ENCODE measurements at regions not wholly inside any gene's neighbourhood (a gene's known extent, or its start where the extent isn't known, plus 50 kb on each side); places are given as distances from the start of the nearest gene placed in this dataset.

DNA sequence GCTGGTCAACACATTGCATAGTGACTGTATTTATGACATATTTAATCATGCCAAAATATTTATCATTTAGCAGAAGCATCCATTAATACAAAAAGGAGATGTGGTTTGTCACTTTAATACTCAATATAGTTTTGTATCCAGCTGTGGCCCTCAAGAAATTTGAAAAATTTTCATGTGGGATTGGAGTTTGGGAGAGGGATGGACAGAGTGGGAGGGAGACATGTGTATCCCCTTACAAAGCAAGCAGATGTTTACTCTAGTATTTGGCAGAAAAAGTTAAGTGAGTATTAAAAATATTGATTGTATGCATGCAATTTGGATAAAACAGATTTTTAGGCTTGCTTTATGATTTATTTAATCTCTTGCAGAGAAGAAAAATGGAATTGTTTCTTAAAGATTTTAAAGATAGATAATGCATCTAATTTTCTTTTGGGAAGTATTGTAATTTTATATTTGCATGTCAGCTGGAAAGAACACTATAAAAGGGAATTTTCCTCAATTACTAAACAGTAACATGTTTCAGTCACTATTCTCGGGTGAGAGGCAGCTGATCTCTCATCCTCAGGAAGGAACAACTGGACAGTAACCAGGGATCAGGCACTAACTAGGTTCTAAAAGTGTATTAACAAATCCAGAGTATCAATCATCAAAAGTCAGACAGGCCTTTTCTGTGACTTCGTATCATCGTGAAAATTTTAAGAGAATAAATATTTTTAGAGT lies 1184.7 kb upstream of the NXPH2 start:
- no peak for DNase-seq
- H3K27me3 ChIP-seq: no peaks in the 10 kb centered on the region
- H3K27ac ChIP-seq: no peak overlapping the region
- no peaks in the 10 kb centered on the region for H3K9me3 ChIP-seq
- H3K4me1 ChIP-seq: no peaks in the 10 kb centered on the region
- H3K36me3 ChIP-seq: no peaks in the 10 kb centered on the region
- no peak overlapping the region for H3K4me3 ChIP-seq
- TF ChIP-seq POLR2A (IDR thresholded peaks at IDR 0.05): no peak
- TF ChIP-seq, protein P1, sequence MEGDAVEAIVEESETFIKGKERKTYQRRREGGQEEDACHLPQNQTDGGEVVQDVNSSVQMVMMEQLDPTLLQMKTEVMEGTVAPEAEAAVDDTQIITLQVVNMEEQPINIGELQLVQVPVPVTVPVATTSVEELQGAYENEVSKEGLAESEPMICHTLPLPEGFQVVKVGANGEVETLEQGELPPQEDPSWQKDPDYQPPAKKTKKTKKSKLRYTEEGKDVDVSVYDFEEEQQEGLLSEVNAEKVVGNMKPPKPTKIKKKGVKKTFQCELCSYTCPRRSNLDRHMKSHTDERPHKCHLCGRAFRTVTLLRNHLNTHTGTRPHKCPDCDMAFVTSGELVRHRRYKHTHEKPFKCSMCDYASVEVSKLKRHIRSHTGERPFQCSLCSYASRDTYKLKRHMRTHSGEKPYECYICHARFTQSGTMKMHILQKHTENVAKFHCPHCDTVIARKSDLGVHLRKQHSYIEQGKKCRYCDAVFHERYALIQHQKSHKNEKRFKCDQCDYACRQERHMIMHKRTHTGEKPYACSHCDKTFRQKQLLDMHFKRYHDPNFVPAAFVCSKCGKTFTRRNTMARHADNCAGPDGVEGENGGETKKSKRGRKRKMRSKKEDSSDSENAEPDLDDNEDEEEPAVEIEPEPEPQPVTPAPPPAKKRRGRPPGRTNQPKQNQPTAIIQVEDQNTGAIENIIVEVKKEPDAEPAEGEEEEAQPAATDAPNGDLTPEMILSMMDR (IDR thresholded peaks at IDR 0.05): no peak

DNA sequence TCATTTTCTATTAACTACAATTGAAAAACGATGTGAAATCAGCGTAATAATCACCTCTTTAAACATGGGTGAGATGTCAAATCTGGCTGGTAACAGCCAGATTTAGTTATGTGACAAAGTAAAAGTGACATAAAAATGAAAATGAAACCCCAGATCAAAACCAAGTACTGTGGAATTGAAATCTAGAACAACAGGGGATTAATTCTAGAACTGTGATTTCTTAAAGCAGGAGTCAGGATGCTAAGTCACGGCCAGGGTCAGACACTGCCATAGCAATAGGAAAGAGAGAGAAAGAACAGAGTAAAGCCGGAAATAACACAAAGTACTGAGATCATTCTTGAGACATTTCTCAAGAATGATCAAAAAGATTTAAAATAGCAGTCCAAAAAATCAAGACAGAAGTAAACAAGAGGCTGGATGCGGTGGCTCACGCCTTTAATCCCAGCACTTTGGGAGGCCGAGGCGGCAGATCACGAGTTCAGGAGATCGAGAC lies 1183.7 kb upstream of the NXPH2 start:
- Histone ChIP-seq H3K4me1 (no peaks in the 10 kb centered on the region), H3K27me3 (no peaks in the 10 kb centered on the region), H3K9me3 (no peaks in the 10 kb centered on the region), H3K36me3 (no peaks in the 10 kb centered on the region), H3K4me3 (no peak overlapping the region), H3K27ac (no peak overlapping the region)
- TF ChIP-seq POLR2A (IDR thresholded peaks at IDR 0.05): no peak
- TF ChIP-seq, protein P1 (IDR thresholded peaks at IDR 0.05): no peak
- no peak for DNase-seq

DNA sequence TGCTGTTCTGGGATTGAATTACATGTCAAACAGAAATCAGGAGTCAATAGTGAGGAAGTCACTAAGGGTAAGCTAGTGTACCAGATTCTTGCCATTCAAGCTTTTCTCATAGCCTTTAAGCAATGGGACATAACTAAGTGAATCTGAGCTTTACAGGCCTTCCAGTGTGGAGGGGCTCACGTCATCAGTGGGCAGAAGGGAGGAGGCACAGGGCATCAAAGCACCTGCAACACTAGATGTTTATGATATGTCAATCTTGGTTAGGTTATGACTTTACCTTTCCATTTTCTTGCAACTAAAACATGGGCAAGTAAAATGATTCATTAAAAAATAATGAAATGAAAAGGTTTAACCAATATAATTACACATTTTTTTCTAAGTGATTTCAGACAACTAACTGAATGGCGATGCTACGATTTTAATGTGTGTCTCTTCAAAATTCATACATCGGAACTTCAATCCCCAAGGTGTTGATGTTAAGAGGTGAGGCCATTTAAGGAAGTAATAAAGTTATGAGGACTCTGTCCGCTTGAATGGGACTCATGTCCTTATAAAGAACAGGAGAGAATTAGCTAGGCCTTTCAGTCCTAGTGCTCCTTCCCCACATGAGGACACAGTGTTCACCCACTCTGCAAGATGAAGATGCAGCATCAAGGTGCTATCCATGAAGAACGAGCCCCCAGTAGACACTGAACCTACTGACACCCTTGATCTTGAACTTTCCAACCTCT lies 1169.2 kb upstream of the NXPH2 start:
- Histone ChIP-seq H3K9me3 (no peaks in the 10 kb centered on the region), H3K27ac (no peak overlapping the region), H3K36me3 (no peaks in the 10 kb centered on the region), H3K27me3 (no peaks in the 10 kb centered on the region), H3K4me1 (no peaks in the 10 kb centered on the region), H3K4me3 (no peak overlapping the region)
- DNase-seq: no peak
- TF ChIP-seq, protein P1 (IDR thresholded peaks at IDR 0.05): no peak
- no peak for TF ChIP-seq POLR2A (IDR thresholded peaks at IDR 0.05)

DNA sequence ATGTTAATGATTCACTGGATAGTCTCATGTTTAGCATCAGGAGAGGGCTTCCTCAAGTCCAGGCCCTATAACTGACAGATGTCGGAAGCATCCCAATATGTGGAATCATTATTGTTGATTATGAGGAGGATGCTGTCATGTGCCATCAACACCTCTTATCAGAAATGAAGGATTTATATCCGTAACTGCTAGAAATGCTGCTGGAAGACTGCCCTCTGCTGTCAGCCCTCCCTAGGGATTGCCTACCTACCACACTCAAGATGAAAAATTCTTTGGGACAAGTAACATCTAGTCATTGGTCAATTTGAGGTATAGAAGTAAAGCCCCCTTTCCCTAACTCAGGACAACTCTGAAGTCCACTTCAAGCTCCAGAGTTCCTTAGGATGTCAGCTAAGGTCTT lies 1166.5 kb upstream of the NXPH2 start:
- no peaks in the 10 kb centered on the region for H3K27me3 ChIP-seq
- H3K9me3 ChIP-seq: no peaks in the 10 kb centered on the region
- H3K4me1 ChIP-seq: no peaks in the 10 kb centered on the region
- H3K4me3 ChIP-seq: no peak overlapping the region
- H3K27ac ChIP-seq: no peak overlapping the region
- H3K36me3 ChIP-seq: no peaks in the 10 kb centered on the region
- TF ChIP-seq, protein P1 (IDR thresholded peaks at IDR 0.05): no peak
- no peak for TF ChIP-seq POLR2A (IDR thresholded peaks at IDR 0.05)
- no peak for DNase-seq

DNA sequence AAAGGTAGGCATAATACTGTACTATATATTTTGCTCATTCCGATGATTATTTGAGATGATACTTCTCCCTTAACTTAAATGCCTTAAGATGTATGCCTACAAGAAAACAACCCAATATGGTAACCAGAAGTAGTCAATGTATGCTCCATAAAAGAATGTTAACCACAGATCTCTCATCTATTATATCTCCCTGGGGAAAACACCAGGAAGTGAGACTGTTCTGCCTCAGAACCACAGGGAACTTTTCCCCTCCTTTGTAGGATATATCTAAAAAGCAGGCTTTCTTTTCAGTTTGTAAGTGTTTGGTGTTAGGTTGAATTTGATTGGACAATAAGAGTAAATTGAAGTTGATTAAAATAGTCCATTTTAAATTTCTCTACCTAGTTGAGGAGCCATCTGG lies 1160.5 kb upstream of the NXPH2 start:
- Histone ChIP-seq H3K36me3 (no peaks in the 10 kb centered on the region), H3K4me3 (no peak overlapping the region), H3K9me3 (no peaks in the 10 kb centered on the region), H3K4me1 (no peaks in the 10 kb centered on the region), H3K27ac (no peak overlapping the region), H3K27me3 (no peaks in the 10 kb centered on the region)
- TF ChIP-seq, protein P1 (IDR thresholded peaks at IDR 0.05): no peak
- TF ChIP-seq POLR2A (IDR thresholded peaks at IDR 0.05): no peak
- DNase-seq: no peak
